Retina (tissue), 1 donor: ENCODE measurements at regions not wholly inside any gene's neighbourhood (a gene's known extent, or its start where the extent isn't known, plus 50 kb on each side); places are given as distances from the start of the nearest gene placed in this dataset.
"Not testable (repeated sequence)": the region's sequence is repeated elsewhere in the genome, so short reads cannot be mapped to it uniquely, and the experiment has no call there.

Source experiments
- DNase-seq: peaks from one replicate; pipeline ENCODE4 v3.0.0-alpha.2; 2016

DNA sequence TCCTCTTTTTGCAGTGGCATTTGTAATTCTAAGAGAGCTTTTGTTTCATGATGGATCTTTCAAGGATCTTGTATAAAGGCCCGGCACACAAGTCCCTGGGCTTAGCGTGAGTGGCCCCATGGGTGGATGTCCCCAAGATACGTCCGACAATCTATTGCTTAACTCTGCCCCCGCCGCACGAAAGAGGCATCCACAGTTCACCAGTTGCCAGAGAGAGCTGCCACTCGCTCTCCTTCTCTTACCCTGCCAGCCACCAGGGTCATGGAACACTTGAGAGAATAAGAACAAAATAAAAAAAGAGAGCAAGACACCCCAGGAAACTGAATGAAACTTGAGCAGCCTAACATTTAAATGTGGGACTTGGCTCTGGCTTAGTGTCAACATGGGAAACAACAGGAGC is 92.3 kb downstream of the CTAGE1 start:
- DNase-seq: no peak

DNA sequence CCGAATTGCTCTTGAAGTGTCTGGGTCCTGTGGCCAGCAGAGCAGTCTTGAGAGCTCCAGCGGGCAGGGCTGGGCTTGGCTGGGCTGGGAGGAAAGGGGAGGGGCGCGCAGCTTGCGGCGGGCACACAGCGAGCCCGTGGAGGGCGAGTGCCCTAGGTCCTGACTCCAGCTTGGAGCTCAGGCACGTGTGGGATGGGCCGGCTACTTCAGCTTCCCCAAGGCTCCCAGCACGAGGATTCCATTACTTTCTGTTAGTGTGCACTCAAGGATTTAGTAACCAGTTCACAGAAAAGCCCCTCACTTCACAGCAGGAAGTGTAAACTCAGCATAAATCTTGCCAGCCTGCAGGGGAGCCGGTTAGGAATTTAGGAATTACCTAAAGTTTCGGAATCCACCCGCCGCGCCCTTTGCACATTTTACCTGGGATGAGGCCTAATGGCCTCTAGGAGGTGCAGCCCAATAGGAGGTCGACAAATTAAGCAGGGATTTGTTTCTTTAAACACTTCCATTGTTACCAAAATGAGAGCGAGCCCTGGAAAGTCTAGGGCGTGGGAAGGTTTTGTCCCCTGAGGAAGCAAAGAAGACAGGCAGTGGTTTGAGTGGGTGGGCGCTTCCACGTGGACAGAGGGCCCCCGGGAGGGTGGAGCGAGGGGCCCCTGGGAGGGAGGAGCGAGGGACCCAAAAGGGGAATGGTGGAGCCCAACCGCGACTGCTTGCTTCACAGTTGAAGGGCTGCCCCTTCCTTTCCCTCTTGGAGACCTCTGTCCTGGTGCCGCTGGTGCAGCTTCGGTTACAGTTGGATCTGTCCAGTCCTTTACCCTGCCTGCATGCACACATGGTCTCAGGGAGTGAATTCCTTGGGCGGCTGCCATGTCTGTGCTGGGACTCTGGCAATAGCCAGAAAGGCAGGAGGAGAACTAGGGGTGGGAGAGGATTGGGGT is 93.3 kb downstream of the CTAGE1 start:
- DNase-seq: peak; percentile 62

DNA sequence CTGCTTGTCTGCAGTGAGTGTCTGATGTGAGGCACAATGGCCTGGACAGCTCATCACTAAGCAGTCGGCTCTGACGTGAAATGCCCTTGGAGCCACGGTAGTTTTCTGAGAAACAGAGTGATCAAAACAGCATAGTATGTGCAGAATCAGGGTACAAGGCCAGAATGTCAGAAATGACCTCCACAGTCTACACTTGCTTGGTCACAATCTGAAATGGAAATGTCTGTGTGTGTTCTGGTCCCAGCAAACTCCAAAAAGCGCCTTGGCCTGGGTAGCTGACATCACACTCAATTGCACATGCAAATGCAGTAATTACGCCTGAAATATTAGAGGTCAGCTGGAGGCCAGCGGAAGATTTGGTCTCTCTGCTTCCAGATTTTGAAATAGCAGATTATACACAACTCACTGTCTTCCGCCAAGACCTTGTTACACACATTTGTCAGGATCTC is 95.4 kb downstream of the CTAGE1 start:
- peak; percentile 35 for DNase-seq

DNA sequence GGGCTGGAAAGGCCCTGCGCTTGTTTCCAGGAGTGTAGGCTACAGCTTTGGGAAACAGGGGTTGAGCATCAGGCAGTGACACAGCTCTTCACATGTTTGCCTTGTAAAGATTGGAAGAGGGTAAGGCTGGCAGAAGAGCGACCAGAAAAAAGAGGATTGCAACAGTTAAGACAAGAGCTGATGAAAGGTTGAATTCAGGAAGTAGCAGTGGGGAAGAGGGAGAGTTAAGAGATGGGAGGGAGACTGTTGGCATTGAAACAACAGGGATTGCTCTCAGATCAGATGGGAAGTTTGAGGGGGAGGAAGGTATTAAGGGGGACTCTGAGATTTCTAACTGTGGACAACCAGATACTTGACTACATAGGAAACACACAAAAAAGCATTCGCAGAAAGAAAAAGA is 96.9 kb downstream of the CTAGE1 start:
- DNase-seq: no peak

DNA sequence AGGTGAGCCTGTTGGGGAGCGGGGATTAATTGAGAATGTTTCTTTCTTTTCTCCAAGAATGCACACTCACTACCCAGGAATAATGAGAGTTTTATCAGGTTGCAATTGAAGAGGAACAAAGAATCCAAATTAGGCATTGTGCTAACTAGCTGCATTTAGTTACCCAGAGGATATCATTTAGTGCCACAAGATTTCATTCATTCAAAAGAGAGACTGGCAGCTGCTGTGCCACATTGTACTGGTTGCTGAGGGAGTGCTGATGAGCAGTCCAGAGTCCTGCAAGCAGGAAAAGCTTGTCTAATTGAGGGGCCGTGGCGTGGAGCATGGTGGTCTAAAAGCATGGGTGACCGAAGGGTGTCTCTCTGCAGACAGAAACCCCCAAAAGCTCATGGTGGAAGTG is 97.6 kb downstream of the CTAGE1 start:
- no peak for DNase-seq

DNA sequence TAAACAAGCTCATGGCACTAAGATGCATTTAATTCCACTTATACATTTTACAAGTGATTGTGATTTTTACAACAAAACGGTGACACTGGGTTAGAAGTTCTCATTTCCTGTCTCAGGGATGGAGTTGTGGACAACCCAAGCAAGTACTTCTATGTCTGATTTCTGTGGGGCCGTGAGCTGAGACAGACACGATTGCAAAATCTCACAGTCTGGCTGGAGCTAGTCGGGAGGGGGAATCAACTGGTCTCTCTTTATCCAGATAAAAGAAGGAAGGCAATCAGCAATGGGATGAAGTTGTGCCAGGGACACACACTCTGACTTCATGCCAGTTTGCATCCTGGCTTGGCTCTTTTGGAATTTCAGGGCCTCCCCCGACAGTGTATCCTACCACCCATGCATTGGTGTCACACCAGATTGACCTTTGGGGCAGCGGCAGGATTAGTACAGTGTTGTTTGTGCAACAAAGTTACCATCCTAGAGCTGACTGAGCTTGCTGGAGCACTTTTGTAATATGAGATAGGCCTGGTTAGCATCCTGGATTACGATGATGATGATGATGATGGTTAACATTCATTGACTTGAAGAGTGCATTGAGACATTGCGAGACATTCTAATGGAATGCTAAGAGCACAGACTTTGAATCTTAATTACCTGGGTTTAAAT is 98.8 kb downstream of the CTAGE1 start:
- no peak for DNase-seq

DNA sequence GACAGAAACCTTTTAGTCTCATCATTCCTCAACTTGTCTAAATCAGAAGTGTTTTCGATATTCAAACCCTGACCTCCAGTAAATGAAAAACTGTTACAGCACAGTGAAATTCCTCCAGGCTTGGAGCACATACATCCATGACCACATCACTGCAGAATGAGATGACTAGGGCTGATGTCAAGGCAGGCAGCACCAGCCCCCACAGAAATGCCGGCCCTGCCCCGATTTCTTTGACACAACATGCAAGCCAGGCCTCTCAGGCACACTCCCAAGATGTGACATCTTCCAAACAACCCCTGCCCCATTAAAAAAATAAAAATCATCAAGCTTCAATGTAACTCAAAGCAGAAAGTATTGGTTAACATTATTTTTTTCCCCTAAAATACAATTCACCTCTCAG is 103.3 kb downstream of the CTAGE1 start:
- DNase-seq: no peak

DNA sequence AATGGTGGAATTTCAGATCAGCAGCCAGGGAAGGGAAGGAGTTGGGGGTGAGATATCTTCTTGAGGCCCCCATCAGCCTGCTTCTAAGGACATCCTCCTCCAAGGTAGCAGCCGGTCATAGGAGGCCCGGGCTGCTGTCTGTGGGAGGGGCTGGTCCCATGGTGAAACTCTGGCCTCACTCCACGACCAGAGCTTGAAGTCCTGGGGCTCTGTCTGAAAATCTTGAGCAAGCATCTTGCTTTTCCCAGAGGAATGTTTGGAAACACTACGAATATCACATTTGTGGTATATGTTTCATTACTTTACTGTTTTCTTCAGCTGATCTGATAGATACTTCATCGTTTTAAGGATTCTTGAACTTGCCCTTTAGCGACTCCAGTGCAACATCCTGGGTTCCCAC is 103.7 kb downstream of the CTAGE1 start:
- DNase-seq: no peak

DNA sequence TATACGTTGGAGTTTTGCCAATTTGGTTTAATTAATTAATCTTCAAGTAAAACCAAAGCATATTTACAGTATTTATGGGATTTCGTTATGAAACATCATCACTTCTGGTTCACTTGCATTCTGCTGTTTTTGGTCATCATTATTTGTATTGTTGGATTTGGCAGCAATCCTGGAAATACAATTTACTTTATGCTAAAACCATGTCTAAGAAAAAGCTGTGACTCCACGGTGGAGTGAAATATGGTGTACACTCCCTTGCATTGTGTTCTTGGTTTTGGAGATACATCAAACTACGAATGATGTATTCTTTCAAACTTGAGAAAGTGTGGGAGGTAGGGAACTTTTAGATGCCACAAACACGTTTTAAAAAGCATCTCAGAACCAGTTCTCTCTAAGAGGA is 106.4 kb downstream of the CTAGE1 start:
- DNase-seq: no peak

DNA sequence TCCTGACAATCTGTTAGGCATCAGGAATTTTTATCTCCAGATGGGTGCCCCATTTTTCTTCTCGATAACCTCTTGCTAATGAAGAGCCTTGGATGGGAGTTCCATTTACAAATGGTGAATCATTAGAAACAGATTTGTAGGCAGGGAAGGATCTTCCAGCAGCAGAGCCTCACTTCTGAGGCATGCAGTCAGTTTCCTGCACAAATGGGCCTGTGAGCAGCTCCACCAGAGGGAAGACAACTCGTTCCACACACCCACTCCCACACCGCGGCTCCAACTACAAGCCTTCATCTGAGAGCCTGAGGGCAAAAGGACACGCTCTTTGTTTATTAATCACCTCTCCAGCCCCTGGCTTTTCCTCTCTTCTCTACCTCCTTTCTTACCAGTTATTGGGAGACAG is 108.5 kb downstream of the CTAGE1 start:
- no peak for DNase-seq

DNA sequence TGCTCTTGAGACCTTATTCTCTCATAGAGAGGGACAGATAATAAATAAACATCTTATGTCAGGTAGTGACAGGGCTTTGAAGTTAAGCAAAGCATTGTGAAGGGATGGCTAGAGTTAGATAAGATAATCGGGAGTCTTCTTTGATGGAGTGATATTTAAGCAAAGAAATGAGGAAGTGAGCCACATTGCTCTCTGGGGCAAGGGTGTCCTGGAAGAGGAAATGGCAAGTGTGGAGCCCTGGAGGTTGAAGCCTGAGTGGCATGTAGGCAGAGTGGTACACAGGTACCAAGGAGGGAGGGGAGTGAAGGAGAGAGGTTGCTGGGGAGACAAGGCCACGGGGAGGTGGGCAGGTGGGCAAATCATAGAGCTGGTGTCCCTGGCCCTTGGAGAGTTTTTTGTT is 110.2 kb downstream of the CTAGE1 start:
- no peak for DNase-seq

DNA sequence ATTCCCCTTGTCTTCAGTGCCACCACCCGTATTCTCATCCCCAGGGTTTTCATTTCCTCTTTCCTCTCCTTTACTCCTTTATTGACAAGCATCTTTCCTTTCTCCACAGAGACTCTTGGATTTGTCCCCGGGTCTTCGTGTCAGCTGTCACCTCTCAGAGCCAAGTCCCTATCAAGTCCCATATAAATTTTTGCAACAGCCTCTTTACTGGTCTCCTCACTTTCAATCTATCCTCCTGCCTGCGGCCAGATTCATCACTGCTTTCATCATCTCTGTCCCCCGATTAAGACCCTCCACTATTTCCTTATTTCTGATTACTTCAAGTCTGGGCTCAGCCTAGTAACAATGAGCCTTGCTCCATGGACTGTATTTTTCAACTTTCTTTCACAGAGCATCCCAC is 113.8 kb downstream of the CTAGE1 start:
- DNase-seq: no peak

DNA sequence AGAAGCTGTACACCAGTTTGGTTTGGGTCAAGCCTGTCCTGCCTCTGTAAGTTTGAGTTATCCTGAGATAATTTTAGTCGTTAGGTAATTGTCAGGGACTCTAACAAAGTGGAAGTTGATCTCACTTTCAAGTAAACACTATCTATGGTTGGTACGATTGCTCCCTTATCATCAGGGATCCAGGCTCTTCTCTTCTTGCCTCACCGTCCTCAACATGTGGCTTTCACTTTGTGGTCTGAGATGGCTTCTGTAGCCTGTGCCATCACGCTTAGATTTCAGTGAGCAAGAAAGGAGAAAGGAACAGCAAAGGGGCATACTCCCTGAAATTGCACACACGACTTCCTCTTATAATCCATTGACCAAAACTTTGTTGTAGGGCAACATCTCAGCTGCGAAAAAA is 115.6 kb downstream of the CTAGE1 start:
- no peak for DNase-seq

DNA sequence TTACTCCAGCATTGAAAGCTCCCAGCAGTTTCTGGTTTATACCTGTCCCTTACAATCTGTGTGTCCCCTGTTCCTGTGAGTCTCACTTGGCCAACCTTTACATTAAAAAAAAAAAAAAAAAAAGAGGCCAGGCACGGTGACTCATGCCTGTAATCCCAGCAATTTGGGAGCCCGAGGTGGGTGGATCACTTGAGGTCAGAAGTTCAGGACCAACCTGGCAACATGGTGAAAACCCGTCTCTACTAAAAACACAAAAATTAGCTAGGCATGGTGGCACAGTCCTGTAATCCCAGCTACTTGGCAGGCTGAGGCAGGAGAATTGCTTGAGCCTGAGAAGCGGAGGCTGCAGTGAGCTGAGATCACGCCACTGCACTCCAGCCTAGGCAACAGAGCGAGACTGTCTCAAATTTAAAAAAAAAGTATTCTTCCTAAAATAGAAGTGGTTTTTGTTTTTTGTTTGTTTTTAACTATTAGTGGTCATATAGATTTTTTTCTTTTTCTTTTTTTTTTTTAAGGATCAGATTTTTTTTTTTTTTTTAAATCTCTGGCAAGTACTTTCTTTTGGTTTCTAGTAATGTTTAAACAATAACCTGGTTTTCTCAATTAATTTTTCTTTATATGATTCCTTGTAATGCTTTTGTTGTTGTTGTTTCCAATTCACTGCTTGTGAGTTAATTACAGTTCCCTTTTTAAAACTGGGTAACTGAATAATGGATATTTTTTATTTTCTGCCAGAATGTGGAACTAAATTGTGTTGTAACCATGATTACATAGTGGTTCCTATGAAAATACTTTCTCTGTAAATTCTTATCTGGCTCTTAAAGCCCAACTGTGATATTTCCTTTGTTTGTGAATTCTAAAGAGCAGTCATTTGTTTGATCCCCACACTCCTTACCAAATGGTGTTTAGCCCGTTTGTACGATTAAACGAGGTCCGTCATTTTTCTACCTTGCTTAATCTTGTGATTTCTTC is 116.8 kb downstream of the CTAGE1 start:
- DNase-seq: no peak

DNA sequence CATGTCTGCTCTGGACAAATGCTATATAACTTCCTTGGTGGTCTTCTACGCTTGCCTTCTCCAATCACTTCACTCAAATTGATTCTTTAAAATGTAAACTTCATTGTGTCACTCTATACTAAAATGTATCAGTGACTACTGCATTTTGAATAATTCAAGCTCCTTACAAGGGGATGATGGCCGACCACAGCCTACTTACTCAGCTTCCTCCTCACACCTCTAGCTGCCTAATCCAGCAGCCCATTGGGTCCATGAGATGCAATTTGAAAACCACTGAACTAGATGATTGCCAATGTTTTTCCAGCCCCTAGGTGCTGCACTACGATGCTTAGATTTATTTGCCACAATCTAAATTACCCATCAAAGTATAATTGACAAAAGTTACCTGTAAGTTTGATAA is 120.7 kb downstream of the CTAGE1 start:
- DNase-seq: no peak

DNA sequence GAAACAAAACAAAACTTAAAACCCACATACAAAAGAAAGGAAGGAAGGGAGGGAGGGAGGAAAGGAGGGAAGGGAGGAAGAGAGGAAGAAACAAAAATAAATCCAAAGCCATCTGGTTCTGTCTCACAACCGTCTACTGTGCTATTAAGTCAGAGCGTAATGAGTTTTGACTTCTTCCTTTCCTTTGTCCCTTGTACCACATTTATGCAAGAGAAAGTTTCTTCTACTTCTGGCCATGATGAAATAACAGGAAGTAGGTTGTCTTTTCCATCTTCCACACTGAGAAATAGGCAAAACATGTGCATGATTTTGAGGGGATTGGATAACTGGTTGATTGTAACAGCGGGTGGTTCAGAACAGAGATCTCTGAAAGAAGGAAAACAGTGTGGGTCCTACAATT is 121.4 kb downstream of the CTAGE1 start:
- no peak for DNase-seq

DNA sequence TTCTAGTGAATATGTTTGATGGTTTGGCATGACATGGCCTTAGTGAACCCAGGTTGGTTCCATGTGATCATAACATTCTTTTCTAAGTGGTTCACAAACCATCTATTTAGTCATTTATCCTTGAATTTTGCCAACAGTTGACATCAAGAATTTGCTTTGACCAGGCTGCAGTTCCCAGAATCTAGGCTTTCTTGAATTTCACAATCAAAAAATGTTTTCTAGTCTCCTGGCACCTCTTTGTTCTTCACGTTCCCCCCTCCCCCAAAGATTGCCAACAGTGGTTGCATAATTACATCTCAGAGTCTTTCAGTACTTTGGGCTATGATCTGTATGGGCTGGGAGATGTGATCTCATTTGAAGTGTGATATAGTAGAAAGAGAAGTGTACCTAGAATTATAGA is 124.0 kb downstream of the GATA6 start:
- DNase-seq: no peak

DNA sequence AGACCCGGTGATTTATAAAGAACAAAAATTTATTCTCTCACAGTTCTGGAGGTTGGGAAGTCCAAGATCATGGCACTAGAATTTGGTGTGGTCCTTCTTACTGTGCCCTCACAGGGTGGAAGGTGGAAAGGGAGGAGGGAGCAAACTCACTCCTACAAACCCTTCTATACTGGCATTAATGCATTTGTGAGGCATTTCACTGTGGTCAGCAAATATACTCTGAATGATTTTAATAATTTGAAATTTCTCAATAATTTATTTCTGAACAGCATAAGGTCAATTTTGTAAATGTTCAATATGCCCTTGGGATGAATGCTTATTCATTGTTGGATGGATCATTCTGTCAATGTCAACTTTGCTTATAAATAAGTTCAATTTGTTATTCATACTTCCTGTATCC is 120.6 kb downstream of the GATA6 start:
- no peak for DNase-seq

DNA sequence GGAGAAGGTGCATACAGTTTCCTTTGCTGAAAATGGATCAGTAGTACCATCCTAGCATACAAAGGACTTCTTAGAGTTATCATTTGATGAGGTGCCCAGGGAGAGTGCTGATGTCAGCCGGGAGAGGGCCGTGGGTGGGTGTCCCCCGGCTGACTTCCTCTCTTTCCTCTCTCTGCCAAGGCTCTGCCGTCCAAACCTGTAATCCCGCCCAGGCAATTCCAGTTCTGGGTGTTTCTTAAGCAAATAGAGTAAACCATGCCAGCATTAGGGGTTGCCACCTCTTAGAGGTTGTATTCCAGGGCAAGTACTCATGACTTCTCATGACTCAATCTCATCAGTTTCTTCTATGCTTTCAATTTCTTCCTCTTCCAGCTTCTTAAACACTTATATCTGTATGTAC is 117.2 kb downstream of the GATA6 start:
- DNase-seq: no peak

DNA sequence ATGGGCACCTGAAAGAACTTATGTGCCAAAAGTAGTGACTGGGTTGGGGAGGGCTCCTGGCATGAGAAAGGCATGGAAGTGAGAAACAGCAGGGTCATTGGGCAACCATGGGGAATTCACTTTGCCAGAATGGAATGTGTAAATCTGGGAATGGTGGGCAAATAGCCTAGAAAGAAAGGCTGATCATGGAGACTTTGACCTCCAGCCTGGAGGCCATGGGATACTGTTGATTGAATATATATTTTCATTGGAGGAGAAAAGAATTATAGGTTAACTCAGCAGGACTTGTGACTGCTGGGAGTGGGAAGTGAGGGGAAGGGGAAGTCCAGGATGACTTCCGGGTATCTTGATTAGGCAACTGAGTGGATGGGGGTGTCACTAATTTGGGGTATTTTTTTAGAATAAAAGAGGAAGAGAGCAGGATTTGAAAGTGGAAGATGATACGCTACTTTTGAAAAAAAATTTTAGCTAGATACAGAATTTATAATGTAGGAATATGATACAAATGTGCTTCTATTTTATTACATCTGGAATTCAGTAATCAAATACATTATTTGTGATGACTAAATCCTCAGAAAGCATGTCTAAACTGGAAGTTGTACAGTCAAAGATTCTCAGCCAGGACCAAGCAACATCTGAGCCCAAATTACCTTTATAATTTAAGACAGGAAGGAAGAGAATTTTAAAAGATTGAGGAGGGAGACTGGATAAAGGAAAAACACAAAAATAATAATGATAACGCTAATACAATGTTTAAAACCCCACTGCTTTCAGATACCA is 116.2 kb downstream of the GATA6 start:
- no peak for DNase-seq

DNA sequence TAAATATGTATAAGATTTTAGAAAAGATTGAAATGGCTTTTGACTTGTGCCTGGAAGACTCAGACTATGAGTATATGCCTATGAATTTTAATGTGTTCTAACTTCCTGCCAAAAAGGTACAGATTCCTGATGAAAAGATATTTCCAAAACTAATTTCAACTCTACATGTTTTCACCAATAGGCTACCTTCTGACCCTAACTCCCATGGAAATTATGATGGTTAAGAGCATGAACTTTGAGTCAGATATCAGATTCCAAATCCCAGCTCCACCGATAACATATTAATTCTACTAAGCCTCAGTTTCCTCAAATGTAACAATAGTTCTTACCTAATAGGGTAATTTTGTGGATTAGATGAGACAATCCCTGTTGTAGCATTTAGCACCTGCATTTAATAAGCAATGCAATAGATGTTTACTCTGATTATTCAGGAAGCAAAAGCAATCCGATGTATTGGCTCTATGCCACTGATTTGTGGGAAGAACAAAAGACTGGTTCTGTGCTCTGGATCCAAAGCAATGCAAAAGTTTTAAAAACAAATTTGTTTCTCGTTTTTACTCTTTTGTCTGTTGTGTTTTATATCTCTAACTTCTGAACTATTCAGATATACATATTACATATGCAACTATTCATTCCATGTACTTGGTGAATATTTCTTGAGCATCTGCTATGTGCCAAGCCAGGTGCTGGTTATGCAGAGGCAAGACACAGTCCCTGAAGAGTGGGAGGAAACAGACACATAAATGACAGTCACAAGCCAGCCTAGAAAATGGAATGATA is 115.4 kb downstream of the GATA6 start:
- no peak for DNase-seq

DNA sequence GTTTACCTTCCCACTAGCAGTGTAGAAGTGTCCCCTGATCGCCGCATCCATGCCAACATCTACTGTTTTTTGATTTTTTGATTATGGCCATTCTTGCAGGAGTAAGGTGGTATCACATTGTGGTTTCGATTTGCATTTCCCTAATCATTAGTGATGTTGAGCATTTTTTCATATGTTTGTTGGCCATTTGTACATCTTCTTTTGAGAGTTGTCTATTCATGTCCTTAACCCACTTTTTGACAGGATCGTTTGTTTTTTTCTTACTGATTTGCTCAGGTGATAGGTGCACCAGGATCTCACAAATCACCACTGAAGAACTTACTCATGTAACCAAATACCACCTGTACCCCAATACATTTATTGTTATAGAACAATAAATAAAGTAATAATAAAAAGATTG is 114.5 kb downstream of the GATA6 start:
- not testable (repeated sequence) for DNase-seq
